ENCODE measurements at regions not wholly inside any gene's neighbourhood (a gene's known extent, or its start where the extent isn't known, plus 50 kb on each side); places are given as distances from the start of the nearest gene placed in this dataset.
A peak's percentile ranks its signal among the peaks of the same experiment; 100 is the strongest.
"Not testable (repeated sequence)": the region's sequence is repeated elsewhere in the genome, so short reads cannot be mapped to it uniquely, and the experiment has no call there.

GRCh38 chr2:109689973-109690372 is 75.8 kb downstream of the SOWAHC start:
- intact Hi-C loops (cut with DNase I) = no loop called here

DNA sequence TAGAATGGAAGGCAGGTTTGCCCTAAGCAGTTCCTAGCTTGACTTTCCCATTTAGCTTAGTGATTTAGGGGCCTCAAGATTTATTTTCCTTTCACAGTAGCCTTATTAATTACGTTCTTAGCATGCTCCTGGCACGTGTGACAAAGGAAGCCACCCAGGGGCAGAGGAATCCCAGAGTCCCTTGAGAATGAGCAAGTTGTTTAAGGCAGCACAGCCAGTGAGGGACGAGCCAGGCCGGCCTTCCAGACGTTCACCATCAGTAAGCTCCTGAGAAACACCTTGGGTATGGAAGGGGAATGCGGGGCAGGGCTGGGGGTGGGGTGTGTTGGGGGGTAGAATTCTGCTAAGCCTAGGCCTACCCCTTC is 76.3 kb downstream of the SOWAHC start:
- no peak for DNase-seq

More at GRCh38 chr2:109689973-109690372, 75.8 kb downstream of the SOWAHC start:
- no peak for DNase-seq

GRCh38 chr2:109690822-109691541 is 76.8 kb downstream of the SOWAHC start:
- peak in 15 of 42 donors; percentile 4 to 60 (median 24) for DNase-seq
- intact Hi-C loops (cut with DNase I) = no loop called here

More for the DNA sequence above, 76.3 kb downstream of the SOWAHC start:
- intact Hi-C loops (cut with DNase I) = no loop called here

- intact Hi-C loops (cut with DNase I) = no loop called here
- no peak for DNase-seq
These were observed 78.0 kb downstream of the SOWAHC start for GRCh38 chr2:109692013-109692743.

- intact Hi-C loops (cut with DNase I); DNase-seq: not testable (repeated sequence)
These were observed 78.7 kb downstream of the SOWAHC start for GRCh38 chr2:109692831-109693230.

- DNase-seq; intact Hi-C loops (cut with DNase I): not testable (repeated sequence)
These were observed 79.1 kb downstream of the SOWAHC start for GRCh38 chr2:109693292-109693691.

DNA sequence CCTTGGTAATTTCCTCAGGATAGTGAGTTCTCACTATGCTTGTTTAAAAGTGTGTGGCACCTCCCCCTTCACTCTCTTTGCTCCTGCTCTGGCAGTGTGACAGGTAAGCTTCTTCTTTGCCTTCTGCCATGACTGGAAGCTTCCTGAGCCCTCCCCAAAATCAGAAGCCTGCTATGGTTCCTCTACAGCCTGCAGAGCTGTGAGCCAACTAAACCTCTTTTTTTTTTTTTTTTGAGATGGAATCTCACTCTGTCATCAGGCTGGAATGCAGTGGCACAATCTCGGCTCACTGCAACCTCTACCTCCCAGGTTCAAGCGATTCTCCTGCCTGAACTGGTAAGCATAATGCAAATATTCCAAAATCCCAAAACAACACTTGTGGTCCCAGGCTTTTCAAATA is 80.0 kb downstream of the SOWAHC start:
- intact Hi-C loops (cut with DNase I) = no loop called here
- no peak for DNase-seq

GRCh38 chr2:109695290-109695689 is 81.1 kb downstream of the SOWAHC start:
- DNase-seq = no peak

GRCh38 chr2:109699646-109700045 is 85.5 kb downstream of the SOWAHC start:
- intact Hi-C loops (cut with DNase I) = no loop called here
- no peak for DNase-seq

More at GRCh38 chr2:109695290-109695689, 81.1 kb downstream of the SOWAHC start:
- intact Hi-C loops (cut with DNase I) = no loop called here

DNA sequence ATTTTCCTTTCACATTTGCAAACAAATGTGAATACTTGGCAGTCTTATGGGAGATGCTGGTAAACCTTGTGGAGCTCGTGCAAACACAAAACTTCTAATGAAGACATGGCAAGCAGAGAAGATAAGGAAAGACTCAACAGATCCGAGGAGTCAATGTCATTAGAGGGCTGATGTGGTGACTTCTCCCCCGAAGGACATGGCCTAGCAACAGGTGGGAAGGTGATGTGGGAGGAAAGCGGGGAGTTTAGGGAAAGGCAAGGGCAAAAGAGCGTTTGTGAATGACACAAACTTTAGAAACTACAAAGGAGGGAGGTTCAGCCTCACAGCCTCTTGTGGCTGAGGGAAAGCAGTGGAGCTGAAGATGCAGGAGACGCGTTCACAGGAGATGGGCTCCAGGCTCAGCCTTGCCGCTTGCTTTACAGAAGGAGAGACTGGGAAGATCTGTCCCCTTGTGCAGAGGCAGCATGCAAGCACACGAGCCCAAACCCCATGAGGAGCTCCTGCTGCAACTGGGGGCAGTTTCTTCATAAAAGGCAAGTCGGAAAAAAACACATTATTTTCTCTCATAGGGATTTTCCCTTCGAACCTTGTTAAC is 86.6 kb downstream of the SOWAHC start:
- DNase-seq = no peak
- intact Hi-C loops (cut with DNase I) = no loop called here

- intact Hi-C loops (cut with DNase I) = no loop called here
- DNase-seq = no peak
These were observed 87.2 kb downstream of the SOWAHC start for GRCh38 chr2:109701362-109701761.

GRCh38 chr2:109702250-109702985 is 88.3 kb downstream of the SOWAHC start:
- intact Hi-C loops (cut with DNase I) = no loop called here
- DNase-seq = no peak

DNA sequence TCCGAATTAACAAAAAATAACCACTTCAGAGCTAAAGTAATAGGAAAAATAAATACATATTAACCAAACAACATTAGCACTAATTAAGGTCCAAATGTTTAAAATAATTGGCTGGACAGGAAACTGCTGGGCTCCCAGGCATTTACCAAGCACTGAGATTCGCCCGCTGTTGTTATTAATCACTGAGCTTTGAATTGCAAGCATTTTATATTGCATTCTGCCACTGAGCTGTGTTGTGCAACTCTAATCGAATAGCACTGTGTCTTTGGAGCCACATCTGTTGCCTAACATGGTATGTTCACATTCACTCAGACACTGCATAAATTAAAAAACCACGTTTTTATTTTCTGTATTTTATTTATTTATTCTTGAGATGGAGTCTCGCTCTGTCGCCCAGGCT is 88.9 kb downstream of the SOWAHC start:
- intact Hi-C loops (cut with DNase I) = no loop called here
- DNase-seq = no peak

- DNase-seq = no peak
- intact Hi-C loops (cut with DNase I) = no loop called here
These were observed 89.6 kb downstream of the SOWAHC start for GRCh38 chr2:109703798-109704197.

DNA sequence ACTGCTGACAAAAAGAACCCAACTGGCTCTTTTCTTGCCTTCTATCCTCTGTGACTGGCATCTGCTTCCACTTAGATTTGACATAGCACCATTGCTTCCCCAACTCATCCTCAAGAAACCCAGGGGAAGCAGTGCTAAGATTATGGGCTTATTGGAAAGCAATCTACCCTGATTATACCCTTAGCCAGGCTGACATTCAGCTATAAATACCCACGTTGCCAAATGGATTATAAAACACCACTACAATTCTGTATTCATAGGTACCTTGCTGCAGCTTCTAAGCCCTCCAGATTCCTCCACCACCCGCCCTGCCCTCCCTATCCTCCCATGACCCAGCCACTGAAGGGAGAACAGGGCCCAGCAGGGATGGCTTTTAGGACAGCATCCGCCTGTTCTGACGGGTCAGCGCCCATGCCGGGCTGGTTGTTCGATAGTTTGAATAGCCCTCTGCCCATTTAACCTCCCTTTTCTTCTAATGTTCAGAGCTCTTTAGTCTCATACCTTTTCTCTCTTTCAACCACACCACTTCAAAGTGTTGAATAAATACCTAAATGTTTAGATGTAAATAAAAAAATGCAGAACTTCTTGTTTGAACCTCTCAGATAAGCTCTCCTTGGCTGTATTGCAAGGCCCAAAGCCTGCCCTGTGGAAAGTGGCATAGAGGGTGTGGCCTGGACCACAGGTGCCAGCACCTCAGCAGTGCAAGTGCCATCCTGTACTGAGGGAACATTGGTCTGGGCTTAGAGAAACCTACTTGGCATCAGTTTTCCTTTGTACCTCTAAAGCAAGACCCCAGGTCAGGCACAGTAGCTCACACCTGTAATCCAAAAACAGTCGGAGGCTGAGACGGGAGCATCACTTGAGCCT is 86.6 kb upstream of the RGPD5 start:
- intact Hi-C loops (cut with DNase I) = no loop called here
- no peak for DNase-seq

DNA sequence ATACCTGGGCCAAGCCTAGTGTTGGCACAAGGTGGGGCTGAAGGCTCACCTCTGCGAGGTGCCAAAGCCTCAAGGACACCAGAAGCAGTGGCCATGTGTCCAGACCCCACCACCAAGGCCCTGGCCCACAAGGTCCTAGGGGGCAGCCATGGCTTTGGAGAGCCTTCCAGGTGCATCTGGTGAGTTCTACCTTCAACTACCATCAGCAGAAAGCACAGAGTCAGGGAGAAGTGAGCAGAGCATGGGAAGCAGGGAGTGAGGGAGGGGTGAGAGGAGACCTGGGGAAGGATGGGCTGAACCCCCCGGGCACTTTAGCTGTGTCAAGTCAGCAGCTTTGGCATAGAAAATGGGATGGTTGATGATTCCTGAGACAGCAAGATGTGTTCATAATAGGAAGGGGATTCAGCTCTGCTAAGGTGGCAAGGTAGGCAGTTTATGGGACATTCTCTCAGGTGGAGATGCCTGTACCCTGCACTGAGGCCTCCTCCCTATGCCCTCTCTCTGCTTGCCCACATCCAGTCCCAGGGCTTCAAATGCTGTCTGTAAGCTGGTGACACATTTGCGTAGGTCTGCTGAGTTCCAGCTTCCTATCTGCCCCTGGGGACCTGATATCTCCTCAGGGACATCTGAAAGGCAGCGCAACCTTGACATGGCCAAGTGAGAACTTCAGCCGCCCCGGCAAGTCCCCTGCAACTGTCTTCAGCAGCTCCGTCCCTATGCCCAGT is 83.4 kb upstream of the RGPD5 start:
- DNase-seq = peak in 1 of 42 donors; percentile 7
- intact Hi-C loops (cut with DNase I) = no loop called here

DNA sequence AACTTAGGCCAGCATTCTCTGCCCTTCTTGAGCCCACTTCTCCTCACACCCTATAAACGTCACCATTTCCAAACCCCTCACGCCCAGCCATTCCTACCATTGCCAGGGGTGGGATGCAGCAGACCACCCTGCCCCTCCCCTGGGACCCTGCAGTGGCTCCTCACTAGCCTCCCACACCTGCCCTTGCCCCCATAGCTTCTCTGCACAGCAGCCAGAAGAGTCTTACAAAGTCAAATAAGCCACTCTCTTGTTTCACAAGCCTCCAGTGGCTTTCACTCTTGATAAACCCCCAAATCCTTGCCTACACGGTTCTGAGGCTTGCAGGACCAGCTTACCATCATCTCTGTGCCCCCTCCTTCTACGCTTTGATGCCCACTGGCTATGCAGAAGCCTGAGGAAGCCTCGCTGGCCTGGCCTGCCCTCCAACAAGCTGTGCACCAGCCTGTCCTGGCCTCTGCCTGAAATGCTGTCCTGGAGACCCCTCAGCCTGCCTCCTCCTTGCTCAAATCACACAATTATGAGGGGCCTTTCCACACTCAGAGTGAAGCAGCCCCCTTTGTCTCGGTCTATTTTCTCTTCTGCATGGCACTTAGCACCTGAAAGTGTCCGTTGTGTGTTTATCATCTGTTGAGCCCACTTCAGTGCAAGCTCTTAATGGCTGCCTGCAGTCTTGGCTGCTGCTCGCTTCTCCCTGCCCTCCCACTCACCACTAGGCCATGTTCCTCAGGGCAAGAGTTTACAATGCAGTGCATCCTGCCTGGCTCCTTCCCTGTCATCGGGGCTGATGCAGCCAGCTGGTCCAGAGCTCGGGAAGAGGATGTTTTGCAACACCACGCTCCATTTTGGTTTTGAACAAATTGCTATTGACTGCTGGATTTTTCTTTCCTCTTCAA is 82.6 kb upstream of the RGPD5 start:
- intact Hi-C loops (cut with DNase I) = no loop called here
- DNase-seq = peak in 1 of 42 donors; percentile 19

All from head of caudate nucleus (tissue), 42 donors.